Stomach smooth muscle (tissue), 2 donors: ENCODE measurements at regions not wholly inside any gene's neighbourhood (a gene's known extent, or its start where the extent isn't known, plus 50 kb on each side); places are given as distances from the start of the nearest gene placed in this dataset.

Source experiments
- H3K27ac ChIP-seq: one replicate; pipeline ENCODE4 v1.7.0; 2013; ENCODE audit warnings: mild to moderate bottlenecking, low read length, inconsistent platforms
- H3K27me3 ChIP-seq, 2 donors: one replicate each; pipeline ENCODE4 v1.7.0; 2013; ENCODE audit warnings: low read length in 2 of 2; ENCODE audit not compliant: insufficient read depth in 2 of 2, control insufficient read depth in 1 of 2
- H3K36me3 ChIP-seq, 2 donors: one replicate each; pipeline ENCODE4 v1.7.0; 2013; ENCODE audit warnings: low read length in 2 of 2; ENCODE audit not compliant: control insufficient read depth in 2 of 2, insufficient read depth in 2 of 2
- H3K4me1 ChIP-seq: one replicate; pipeline ENCODE4 v1.7.0; 2013; ENCODE audit warnings: low read length; ENCODE audit not compliant: control insufficient read depth, insufficient read depth
- H3K4me3 ChIP-seq, 2 donors: one replicate each; pipeline ENCODE4 v1.7.0; 2013; ENCODE audit warnings: low read length in 2 of 2
- H3K9ac ChIP-seq, 2 donors: one replicate each; pipeline ENCODE4 v1.7.0; 2013; ENCODE audit warnings: low read length in 2 of 2, mild to moderate bottlenecking in 1 of 2
- H3K9me3 ChIP-seq, 2 donors: one replicate each; pipeline ENCODE4 v1.7.0; 2013; ENCODE audit warnings: low read length in 2 of 2; ENCODE audit not compliant: control insufficient read depth in 2 of 2
- donor health status: healthy.
- donor health status: Pancreatic carcinoma.

DNA sequence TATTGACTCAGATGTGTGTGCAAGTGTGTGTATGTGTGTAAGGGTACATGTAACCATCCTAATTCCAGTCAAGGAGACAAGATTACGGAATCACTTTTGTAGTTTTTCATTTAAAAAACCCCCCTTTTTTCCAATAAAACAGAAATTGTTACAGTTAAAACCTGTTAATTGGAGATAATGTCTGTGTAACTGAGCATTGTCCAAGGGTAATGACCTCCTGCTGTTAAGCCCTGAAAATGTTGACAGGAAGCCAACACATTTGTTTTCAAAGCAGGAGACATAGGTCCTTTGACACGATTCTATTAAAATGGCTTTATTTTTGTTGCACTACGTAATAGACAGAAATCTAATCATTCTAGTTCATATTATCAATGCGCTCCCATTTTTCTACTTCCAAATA lies 457.3 kb upstream of the ARRDC3 start:
- Histone ChIP-seq H3K27me3 (no peaks in the 10 kb centered on the region), H3K36me3 (no peaks in the 10 kb centered on the region), H3K4me3 (no peak overlapping the region), H3K9me3 (peaks cover 0 to 3% of the 10 kb centered on the region in 2 donors), H3K27ac (no peak overlapping the region), H3K4me1 (no peaks in the 10 kb centered on the region), H3K9ac (no peak overlapping the region)

- no peak overlapping the region for H3K27ac ChIP-seq
- no peaks in the 10 kb centered on the region for H3K27me3 ChIP-seq
- H3K4me3 ChIP-seq, result no peak overlapping the region
- H3K4me1 ChIP-seq, result no peaks in the 10 kb centered on the region
- H3K36me3 ChIP-seq, result no peaks in the 10 kb centered on the region
- peaks cover 0 to 3% of the 10 kb centered on the region in 2 donors for H3K9me3 ChIP-seq
- H3K9ac ChIP-seq, result no peak overlapping the region
Observed at GRCh38 chr5:91839721-91840120, 456.6 kb upstream of the ARRDC3 start.

DNA sequence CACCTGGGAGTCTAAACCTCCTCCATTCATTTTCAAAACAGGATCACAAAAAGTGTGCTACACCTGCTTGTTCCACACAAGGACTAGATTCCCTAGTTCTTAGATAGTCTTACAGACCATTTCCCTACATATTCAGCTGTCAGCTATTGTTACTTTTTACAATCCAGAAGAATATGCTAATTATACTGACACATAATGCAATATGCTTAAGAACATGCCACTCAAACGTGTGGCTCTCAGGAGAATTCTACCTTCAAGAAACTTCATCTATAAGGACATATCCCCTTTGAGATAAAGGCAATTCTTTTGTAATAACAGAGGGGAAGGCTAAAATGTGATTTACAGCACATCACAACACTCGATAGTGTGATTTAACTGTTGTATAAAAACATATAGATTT lies 456.1 kb upstream of the ARRDC3 start:
- Histone ChIP-seq H3K4me1 (no peaks in the 10 kb centered on the region), H3K36me3 (no peaks in the 10 kb centered on the region), H3K9me3 (peaks cover 0 to 2% of the 10 kb centered on the region in 2 donors), H3K9ac (no peak overlapping the region), H3K27me3 (no peaks in the 10 kb centered on the region), H3K27ac (no peak overlapping the region), H3K4me3 (no peak overlapping the region)

DNA sequence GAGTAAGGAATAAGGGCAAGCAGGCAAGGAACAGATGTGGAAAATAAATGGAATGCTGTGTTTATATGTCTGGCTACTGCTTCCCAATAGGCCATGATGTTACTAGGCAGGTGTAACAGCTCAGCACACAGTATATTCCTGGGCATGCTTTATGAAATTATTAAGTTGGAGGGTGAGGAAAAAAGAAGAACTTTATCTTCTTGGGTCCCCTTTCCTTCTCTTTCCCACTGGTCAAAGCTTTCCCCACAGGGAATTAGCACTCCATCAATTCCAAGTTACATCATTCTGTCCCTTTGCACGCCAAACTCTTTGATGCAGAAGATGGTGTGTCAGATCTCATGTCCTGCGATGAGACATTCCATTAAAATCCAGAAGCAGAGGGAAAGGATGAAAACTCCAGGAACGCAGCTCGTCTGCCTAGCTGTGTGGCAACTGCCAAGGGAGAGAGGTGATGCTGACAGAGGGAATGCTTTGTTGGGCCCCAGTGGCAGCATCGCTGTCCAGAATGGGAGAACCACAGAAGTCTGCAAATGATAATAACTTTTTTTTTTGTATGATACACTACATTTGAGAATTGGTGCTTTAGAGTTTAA lies 447.3 kb upstream of the ARRDC3 start:
- no peaks in the 10 kb centered on the region for H3K27me3 ChIP-seq
- no peaks in the 10 kb centered on the region for H3K9me3 ChIP-seq
- H3K4me3 ChIP-seq, result no peak overlapping the region
- no peaks in the 10 kb centered on the region for H3K36me3 ChIP-seq
- no peak overlapping the region for H3K9ac ChIP-seq
- no peaks in the 10 kb centered on the region for H3K4me1 ChIP-seq
- H3K27ac ChIP-seq, result no peak overlapping the region

- Histone ChIP-seq H3K4me1 (no peaks in the 10 kb centered on the region), H3K9me3 (no peaks in the 10 kb centered on the region), H3K9ac (no peak overlapping the region), H3K27ac (no peak overlapping the region), H3K36me3 (no peaks in the 10 kb centered on the region), H3K4me3 (no peak overlapping the region), H3K27me3 (no peaks in the 10 kb centered on the region)
Observed at GRCh38 chr5:91825618-91826017, 442.5 kb upstream of the ARRDC3 start.

DNA sequence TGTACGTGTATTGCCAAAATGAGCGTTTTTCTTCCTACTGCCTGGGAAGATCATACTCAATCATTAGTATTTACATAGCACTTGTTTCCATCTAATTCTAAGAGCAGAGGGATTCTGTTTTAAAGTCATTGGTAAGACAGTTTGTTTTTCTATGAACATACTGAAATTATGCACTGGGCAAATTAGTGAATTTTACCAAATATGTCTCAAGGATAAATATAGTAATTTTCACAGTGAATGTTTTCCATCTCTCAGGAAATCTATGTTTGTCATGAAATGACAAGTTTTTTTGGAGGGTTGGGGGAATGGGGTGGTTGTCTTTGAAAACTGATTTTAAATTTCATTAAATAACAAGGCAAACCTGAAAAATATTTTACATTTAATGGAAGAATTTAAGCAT lies 441.3 kb upstream of the ARRDC3 start:
- no peak overlapping the region for H3K4me3 ChIP-seq
- no peaks in the 10 kb centered on the region for H3K9me3 ChIP-seq
- no peak overlapping the region for H3K27ac ChIP-seq
- no peak overlapping the region for H3K9ac ChIP-seq
- H3K27me3 ChIP-seq, result no peaks in the 10 kb centered on the region
- H3K36me3 ChIP-seq, result no peaks in the 10 kb centered on the region
- H3K4me1 ChIP-seq, result no peaks in the 10 kb centered on the region

GRCh38 chr5:91820874-91821273 lies 437.8 kb upstream of the ARRDC3 start:
- no peaks in the 10 kb centered on the region for H3K27me3 ChIP-seq
- no peaks in the 10 kb centered on the region for H3K36me3 ChIP-seq
- H3K9ac ChIP-seq, result no peak overlapping the region
- no peak overlapping the region for H3K27ac ChIP-seq
- H3K4me1 ChIP-seq, result no peaks in the 10 kb centered on the region
- no peaks in the 10 kb centered on the region for H3K9me3 ChIP-seq
- H3K4me3 ChIP-seq, result no peak overlapping the region

DNA sequence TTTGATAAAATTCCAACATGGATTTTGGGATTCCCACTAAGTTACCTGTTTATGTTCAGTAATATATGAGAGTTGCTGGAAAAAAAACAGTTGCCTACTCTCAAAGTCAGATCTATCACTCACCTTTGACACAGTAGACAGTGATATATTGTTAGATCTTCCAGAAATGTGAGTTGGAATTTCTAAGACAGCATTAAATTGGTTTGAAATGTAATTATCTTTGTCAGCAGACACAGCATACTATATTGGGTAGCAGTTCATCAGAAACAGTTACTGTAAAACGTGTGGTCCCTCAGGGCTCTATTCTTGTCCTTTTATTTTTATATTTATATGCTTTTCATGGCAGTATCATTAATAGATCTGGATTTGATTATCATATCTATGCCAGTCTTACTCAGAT lies 433.6 kb upstream of the ARRDC3 start:
- Histone ChIP-seq H3K9me3 (no peaks in the 10 kb centered on the region), H3K36me3 (no peaks in the 10 kb centered on the region), H3K4me3 (no peak overlapping the region), H3K9ac (no peak overlapping the region), H3K27me3 (no peaks in the 10 kb centered on the region), H3K4me1 (no peaks in the 10 kb centered on the region), H3K27ac (no peak overlapping the region)

GRCh38 chr5:91797576-91797975 lies 414.5 kb upstream of the ARRDC3 start:
- H3K27me3 ChIP-seq, result no peaks in the 10 kb centered on the region
- H3K9me3 ChIP-seq, result no peaks in the 10 kb centered on the region
- no peaks in the 10 kb centered on the region for H3K4me1 ChIP-seq
- no peak overlapping the region for H3K9ac ChIP-seq
- no peaks in the 10 kb centered on the region for H3K36me3 ChIP-seq
- H3K27ac ChIP-seq, result no peak overlapping the region
- no peak overlapping the region for H3K4me3 ChIP-seq

DNA sequence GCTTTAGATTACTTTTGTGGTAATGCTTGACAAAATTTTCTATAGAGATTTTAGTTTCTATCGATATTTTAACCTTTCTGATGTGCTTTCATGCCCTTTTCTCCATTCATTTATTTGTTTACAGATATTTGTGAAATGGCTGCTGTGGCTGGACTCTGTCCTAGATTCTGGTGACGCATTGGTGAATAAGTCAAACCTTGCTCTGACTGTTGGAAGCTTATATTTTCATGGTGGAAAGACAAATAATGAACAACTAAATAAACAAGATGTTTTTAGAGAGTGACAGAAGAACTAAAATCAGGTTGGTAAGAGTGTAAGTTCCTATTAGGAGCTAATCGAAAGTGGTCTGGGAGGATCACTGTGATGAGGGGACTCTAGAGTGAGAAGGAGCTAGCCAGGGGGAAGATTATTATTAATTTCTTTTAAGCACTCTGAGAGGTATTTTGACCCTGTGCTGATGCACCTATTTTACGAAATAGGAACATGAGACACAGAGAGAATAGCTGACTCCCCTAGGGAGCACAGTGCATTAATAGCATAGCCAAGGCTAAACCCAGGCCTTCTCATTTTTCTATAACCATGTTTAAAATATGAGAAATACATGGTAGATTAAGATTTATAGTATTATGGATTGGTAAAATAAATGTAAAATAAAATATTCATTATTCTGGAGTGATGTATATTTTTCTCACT lies 411.9 kb upstream of the ARRDC3 start:
- Histone ChIP-seq H3K4me1 (no peaks in the 10 kb centered on the region), H3K9ac (no peak overlapping the region), H3K9me3 (no peaks in the 10 kb centered on the region), H3K27ac (no peak overlapping the region), H3K27me3 (no peaks in the 10 kb centered on the region), H3K4me3 (no peak overlapping the region), H3K36me3 (no peaks in the 10 kb centered on the region)

DNA sequence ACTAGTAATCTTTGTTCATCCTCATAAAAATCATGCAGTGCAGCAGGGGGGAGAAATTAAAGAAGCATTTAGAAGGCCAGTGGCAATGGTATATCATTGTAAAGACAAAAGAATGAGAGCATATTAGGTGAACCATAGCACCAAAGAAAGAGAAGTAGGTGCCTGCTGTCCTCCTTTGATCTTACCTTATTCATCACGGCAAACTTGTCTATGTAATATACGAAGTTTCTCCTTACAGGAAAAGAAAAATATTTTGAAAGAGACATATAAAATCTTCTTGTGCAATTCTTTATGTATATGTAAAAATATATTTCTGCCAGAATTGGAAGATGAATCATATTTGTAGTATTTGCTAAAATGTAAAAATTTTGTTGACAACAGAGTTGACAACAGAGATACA lies 411.3 kb upstream of the ARRDC3 start:
- H3K9me3 ChIP-seq, result no peaks in the 10 kb centered on the region
- H3K27ac ChIP-seq, result no peak overlapping the region
- no peak overlapping the region for H3K4me3 ChIP-seq
- H3K27me3 ChIP-seq, result no peaks in the 10 kb centered on the region
- no peak overlapping the region for H3K9ac ChIP-seq
- no peaks in the 10 kb centered on the region for H3K4me1 ChIP-seq
- no peaks in the 10 kb centered on the region for H3K36me3 ChIP-seq
